GM23248 (cell line): ENCODE measurements at regions not wholly inside any gene's neighbourhood (a gene's known extent, or its start where the extent isn't known, plus 50 kb on each side); places are given as distances from the start of the nearest gene placed in this dataset.
"Not testable (repeated sequence)": the region's sequence is repeated elsewhere in the genome, so short reads cannot be mapped to it uniquely, and the experiment has no call there.

Experiments used
- DNase-seq: peaks from one replicate; pipeline ENCODE4 v3.0.0-alpha.2; 2015
- H2AFZ ChIP-seq: fragments of 200-600 bp; sonication (generic); 2 replicates; pipeline ENCODE4 v1.6.1; 2016; ENCODE audit warnings: antibody characterized with exemption
- H3F3A ChIP-seq: fragments of 200-600 bp; sonication (generic); 2 replicates; pipeline ENCODE4 v1.6.1; 2016; ENCODE audit warnings: mild to moderate bottlenecking, antibody characterized with exemption, mixed run types; ENCODE audit not compliant: insufficient read depth
- H3K27ac ChIP-seq: fragments of 200-600 bp; sonication (generic); 2 replicates; pipeline ENCODE4 v1.5.1; 2016; ENCODE audit warnings: mild to moderate bottlenecking
- H3K27me3 ChIP-seq: fragments of 200-600 bp; sonication (generic); replicated peaks from 2 replicates; pipeline ENCODE4 v1.6.1; 2016; ENCODE audit warnings: mild to moderate bottlenecking; ENCODE audit not compliant: insufficient read depth
- H3K36me3 ChIP-seq: fragments of 200-600 bp; sonication (generic); 2 replicates; pipeline ENCODE4 v1.6.1; 2016; ENCODE audit warnings: low read depth, mild to moderate bottlenecking
- H3K4me1 ChIP-seq: fragments of 200-600 bp; sonication (generic); 2 replicates; pipeline ENCODE4 v1.6.1; 2016; ENCODE audit warnings: mild to moderate bottlenecking; ENCODE audit not compliant: insufficient read depth
- H3K4me2 ChIP-seq: fragments of 200-600 bp; sonication (generic); one replicate; pipeline ENCODE4 v1.6.1; 2016; ENCODE audit warnings: mild to moderate bottlenecking; ENCODE audit not compliant: unreplicated experiment
- H3K4me3 ChIP-seq: fragments of 200-600 bp; sonication (generic); 2 replicates; pipeline ENCODE4 v1.5.1; 2016; ENCODE audit warnings: mild to moderate bottlenecking
- H3K79me2 ChIP-seq: fragments of 200-600 bp; sonication (generic); 2 replicates; pipeline ENCODE4 v1.6.1; 2016; ENCODE audit warnings: mild to moderate bottlenecking; ENCODE audit not compliant: insufficient read depth
- H3K9ac ChIP-seq: fragments of 200-600 bp; sonication (generic); 2 replicates; pipeline ENCODE4 v1.6.1; 2016; ENCODE audit warnings: mild to moderate bottlenecking
- H3K9me2 ChIP-seq: fragments of 200-600 bp; sonication (generic); 2 replicates; pipeline ENCODE4 v1.6.1; 2016; ENCODE audit warnings: mixed run types, mild to moderate bottlenecking, moderate library complexity; ENCODE audit not compliant: insufficient read depth
- H3K9me3 ChIP-seq: fragments of 200-600 bp; sonication (generic); one replicate; pipeline ENCODE4 v1.6.1; 2017; ENCODE audit warnings: low read depth
- H4K20me1 ChIP-seq: fragments of 200-600 bp; sonication (generic); 2 replicates; pipeline ENCODE4 v1.6.0; 2016; ENCODE audit not compliant: insufficient read depth
- EZH2 ChIP-seq: fragments of 200-600 bp; sonication (generic); IDR thresholded peaks from 2 replicates; pipeline ENCODE4 v1.6.1; 2018; ENCODE audit warnings: antibody characterized with exemption, mild to moderate bottlenecking; ENCODE audit not compliant: insufficient read depth, poor library complexity, severe bottlenecking
- EZH2phosphoT487 ChIP-seq: fragments of 200-600 bp; sonication (generic); IDR thresholded peaks from 2 replicates; pipeline ENCODE4 v1.6.1; 2018; ENCODE audit warnings: antibody characterized with exemption, moderate library complexity, mild to moderate bottlenecking, low read depth; ENCODE audit not compliant: insufficient read depth
- WGBS, 2 experiments: methylation state at CpG; one replicate each; pipeline ENCODE4 v1.1.6; 2015 to 2017; ENCODE audit warnings: low lambda C conversion rate in 2 of 2, low coverage in 1 of 2; ENCODE audit errors: missing lambda C conversion rate in 2 of 2; 5-methylcytosine and 5-hydroxymethylcytosine counted together
- in situ Hi-C: fragments of 300-500 bp; cut with MboI; formaldehyde crosslinking; loops from 2 replicates; pipeline ENCODE4 v1.15.0; 2020

- no peak for DNase-seq
- H3K27ac ChIP-seq = no peak overlapping the region
- in situ Hi-C loops = no loop called here
- no peaks in the 10 kb centered on the region for H3F3A ChIP-seq
- H3K36me3 ChIP-seq = no peaks in the 10 kb centered on the region
- no peaks in the 10 kb centered on the region for H3K9me3 ChIP-seq
- no peak overlapping the region for H3K9ac ChIP-seq
- no peaks in the 10 kb centered on the region for H3K27me3 ChIP-seq
- H4K20me1 ChIP-seq = no peaks in the 10 kb centered on the region
- no peak overlapping the region for H3K4me2 ChIP-seq
- no peak overlapping the region for H3K4me3 ChIP-seq
- no peaks in the 10 kb centered on the region for H3K4me1 ChIP-seq
- TF ChIP-seq EZH2 (no peak), EZH2phosphoT487 (no peak)
- WGBS, 2 experiments = 47 to 57% methylated on average over 6 of the region's 6 CpGs
- no peaks in the 10 kb centered on the region for H3K79me2 ChIP-seq
- H2AFZ ChIP-seq = no peak overlapping the region
- 0 out of 2 replicates have a peak, but pooled peaks cover 4% of the 10 kb centered on the region for H3K9me2 ChIP-seq
These were observed 145.3 kb downstream of the TFAP2B start for GRCh38 chr6:50963952-50964351.

GRCh38 chr6:50965495-50965894, 146.8 kb downstream of the TFAP2B start:
- no peaks in the 10 kb centered on the region for H3K79me2 ChIP-seq
- no peaks in the 10 kb centered on the region for H3K27me3 ChIP-seq
- H3K4me3 ChIP-seq = no peak overlapping the region
- no peaks in the 10 kb centered on the region for H3K9me3 ChIP-seq
- no peak overlapping the region for H3K27ac ChIP-seq
- no peaks in the 10 kb centered on the region for H4K20me1 ChIP-seq
- no peaks in the 10 kb centered on the region for H3K36me3 ChIP-seq
- no peak for TF ChIP-seq EZH2
- no peak for TF ChIP-seq EZH2phosphoT487
- H3K9me2 ChIP-seq = 0 out of 2 replicates have a peak, but pooled peaks cover 4% of the 10 kb centered on the region
- in situ Hi-C loops = no loop called here
- no peaks in the 10 kb centered on the region for H3F3A ChIP-seq
- H3K9ac ChIP-seq = no peak overlapping the region
- DNase-seq = no peak
- H2AFZ ChIP-seq = no peak overlapping the region
- H3K4me2 ChIP-seq = no peak overlapping the region
- no peaks in the 10 kb centered on the region for H3K4me1 ChIP-seq

GRCh38 chr6:50966532-50966931, 147.9 kb downstream of the TFAP2B start:
- 9 to 14% methylated on average over 1 of the region's 1 CpG for WGBS, 2 experiments
- Histone ChIP-seq H3K4me1 (no peaks in the 10 kb centered on the region), H3K27ac (no peak overlapping the region), H3K4me2 (no peak overlapping the region), H3K27me3 (no peaks in the 10 kb centered on the region), H3K36me3 (no peaks in the 10 kb centered on the region), H3K9ac (no peak overlapping the region), H4K20me1 (no peaks in the 10 kb centered on the region), H3K4me3 (no peak overlapping the region), H2AFZ (no peak overlapping the region), H3K9me3 (no peaks in the 10 kb centered on the region), H3K9me2 (0 out of 2 replicates have a peak, but pooled peaks cover 4% of the 10 kb centered on the region), H3K79me2 (no peaks in the 10 kb centered on the region), H3F3A (no peaks in the 10 kb centered on the region)
- no peak for TF ChIP-seq EZH2phosphoT487
- no peak for TF ChIP-seq EZH2
- no peak for DNase-seq
- in situ Hi-C loops = no loop called here

- Histone ChIP-seq H3K9me2 (0 out of 2 replicates have a peak, but pooled peaks cover 4% of the 10 kb centered on the region), H3K4me3 (no peak overlapping the region), H3K36me3 (no peaks in the 10 kb centered on the region), H3K27ac (no peak overlapping the region), H4K20me1 (no peaks in the 10 kb centered on the region), H3K79me2 (no peaks in the 10 kb centered on the region), H3K9ac (no peak overlapping the region), H2AFZ (no peak overlapping the region), H3K27me3 (no peaks in the 10 kb centered on the region), H3K4me1 (no peaks in the 10 kb centered on the region), H3K9me3 (no peaks in the 10 kb centered on the region), H3F3A (no peaks in the 10 kb centered on the region), H3K4me2 (no peak overlapping the region)
- no peak for DNase-seq
- TF ChIP-seq EZH2 (no peak), EZH2phosphoT487 (no peak)
- in situ Hi-C loops = no loop called here
These were observed 148.3 kb downstream of the TFAP2B start for GRCh38 chr6:50966986-50967385.

- H4K20me1 ChIP-seq, in situ Hi-C loops, DNase-seq, H3K4me2 ChIP-seq, H3K4me3 ChIP-seq, H3K27me3 ChIP-seq, H3K79me2 ChIP-seq, H3K9me3 ChIP-seq, H2AFZ ChIP-seq, H3F3A ChIP-seq, H3K4me1 ChIP-seq, H3K27ac ChIP-seq, H3K36me3 ChIP-seq, H3K9me2 ChIP-seq, H3K9ac ChIP-seq: not testable (repeated sequence)
- WGBS, 2 experiments = 67 to 68% methylated on average over 5 of the region's 5 CpGs
These were observed 149.6 kb downstream of the TFAP2B start for GRCh38 chr6:50968246-50968645.
